Naive thymus-derived CD4-positive, alpha-beta T cell (primary cell): ENCODE measurements at regions not wholly inside any gene's neighbourhood (a gene's known extent, or its start where the extent isn't known, plus 50 kb on each side); places are given as distances from the start of the nearest gene placed in this dataset.

Experiments used
- ATAC-seq: fragments of 150-1000 bp; cut with Tn5 transposase; 2 replicates; pipeline ENCODE4 v1.10.0; 2021; ENCODE audit warnings: mild to moderate bottlenecking, moderate library complexity
- CTCF ChIA-PET: fragments of 350-600 bp; sonication (Branson Sonifier 250); formaldehyde crosslinking; loops from one replicate; lab custom pipeline; 2021; ENCODE audit warnings: antibody characterized with exemption; lab: Charles Lee
- POLR2A ChIA-PET: fragments of 350-600 bp; sonication (Branson Sonifier 250); formaldehyde crosslinking; loops from one replicate; lab custom pipeline; 2021; ENCODE audit warnings: antibody characterized with exemption, inconsistent platforms; lab: Charles Lee
- DNase-seq, 9 donors: peaks; one replicate each; pipeline versions ENCODE4 v3.0.0 to v3.0.0-alpha.2; 2020 to 2022; ENCODE audit warnings: mixed read lengths in 1 of 9
- H3K27ac ChIP-seq: one replicate; pipeline ENCODE4 v1.7.0; 2013; ENCODE audit warnings: mild to moderate bottlenecking, low read depth, low read length, moderate library complexity
- H3K27me3 ChIP-seq, 2 donors: one replicate each; pipeline ENCODE4 v1.7.0; 2013; ENCODE audit warnings: low read length in 2 of 2, mild to moderate bottlenecking in 2 of 2, moderate library complexity in 2 of 2; ENCODE audit not compliant: control insufficient read depth in 2 of 2, insufficient read depth in 2 of 2
- H3K36me3 ChIP-seq, 3 experiments: 1 replicate in 2 of 3; 2 replicates in 1 of 3; pipeline ENCODE4 v1.7.0; 2013; ENCODE audit warnings: low read length in 3 of 3, mild to moderate bottlenecking in 3 of 3, moderate library complexity in 1 of 3; ENCODE audit not compliant: insufficient read depth in 3 of 3, control insufficient read depth in 2 of 3
- H3K4me1 ChIP-seq, 2 donors: one replicate each; pipeline ENCODE4 v1.7.0; 2013; ENCODE audit warnings: low read length in 2 of 2, mild to moderate bottlenecking in 2 of 2, moderate library complexity in 1 of 2; ENCODE audit not compliant: control insufficient read depth in 2 of 2, insufficient read depth in 2 of 2
- H3K4me3 ChIP-seq: 2 replicates; pipeline ENCODE4 v1.7.0; 2013; ENCODE audit warnings: mild to moderate bottlenecking, low read length
- H3K9me3 ChIP-seq, 3 experiments: 1 replicate in 2 of 3; 2 replicates in 1 of 3; pipeline ENCODE4 v1.7.0; 2013; ENCODE audit warnings: low read length in 3 of 3; ENCODE audit not compliant: control insufficient read depth in 2 of 3
- H3K27ac Mint-ChIP-seq, 9 donors: one replicate each; pipeline ENCODE4 v1.8.0; 2020 to 2022; ENCODE audit warnings: mixed read lengths in 9 of 9, mild to moderate bottlenecking in 8 of 9, moderate library complexity in 5 of 9, inconsistent platforms in 2 of 9
- H3K27me3 Mint-ChIP-seq, 5 donors: one replicate each; pipeline ENCODE4 v1.8.0; 2021 to 2022; ENCODE audit warnings: mixed read lengths in 5 of 5, mild to moderate bottlenecking in 1 of 5
- H3K36me3 Mint-ChIP-seq, 5 donors: one replicate each; pipeline ENCODE4 v1.8.0; 2020 to 2022; ENCODE audit warnings: mixed read lengths in 5 of 5, mild to moderate bottlenecking in 3 of 5, inconsistent platforms in 1 of 5
- H3K4me1 Mint-ChIP-seq, 7 donors: one replicate each; pipeline ENCODE4 v1.8.0; 2020 to 2022; ENCODE audit warnings: mixed read lengths in 7 of 7, mild to moderate bottlenecking in 3 of 7, inconsistent platforms in 1 of 7
- H3K4me3 Mint-ChIP-seq, 10 donors: one replicate each; pipeline ENCODE4 v1.8.0; 2020 to 2022; ENCODE audit warnings: mild to moderate bottlenecking in 10 of 10, mixed read lengths in 10 of 10, moderate library complexity in 6 of 10, inconsistent platforms in 2 of 10
- H3K9me3 Mint-ChIP-seq, 11 donors: one replicate each; pipeline ENCODE4 v1.8.0; 2020 to 2022; ENCODE audit warnings: mixed read lengths in 11 of 11, mild to moderate bottlenecking in 4 of 11, inconsistent platforms in 1 of 11, moderate library complexity in 1 of 11
- intact Hi-C, 2 donors: fragments of 100-400 bp; cut with micrococcal nuclease; formaldehyde crosslinking; loops; one replicate each; pipeline ENCODE4 v1.15.1; 2023

GRCh38 chr1:96313216-96313615 is 408.4 kb upstream of the PTBP2 start:
- H3K36me3 Mint-ChIP-seq, result no peaks in the 10 kb centered on the region
- ATAC-seq, result no peak
- CTCF ChIA-PET, result no interaction called here

GRCh38 chr1:96329121-96329520 is 392.5 kb upstream of the PTBP2 start:
- Histone ChIP-seq H3K36me3 (no peaks in the 10 kb centered on the region), H3K4me3 (no peak overlapping the region), H3K27me3 (no peaks in the 10 kb centered on the region), H3K9me3 (no peaks in the 10 kb centered on the region), H3K27ac (no peak overlapping the region), H3K4me1 (no peaks in the 10 kb centered on the region)
- DNase-seq (no peak), ATAC-seq (no peak)
- Mint-ChIP-seq H3K27ac (no peak overlapping the region), H3K4me3 (no peak overlapping the region), H3K36me3 (no peaks in the 10 kb centered on the region), H3K27me3 (no peaks in the 10 kb centered on the region), H3K4me1 (no peaks in the 10 kb centered on the region), H3K9me3 (peaks cover 0 to 13% (median 5%) of the 10 kb centered on the region in 11 donors)
- ChIA-PET CTCF (no interaction called here), POLR2A (no interaction called here)
- intact Hi-C loops, result no loop called here

More at GRCh38 chr1:96313216-96313615, 408.4 kb upstream of the PTBP2 start:
- H3K4me3 ChIP-seq, result no peak overlapping the region
- no peak for DNase-seq
- no peaks in the 10 kb centered on the region for H3K27me3 ChIP-seq
- peaks cover 0 to 15% (median 0%) of the 10 kb centered on the region in 11 donors for H3K9me3 Mint-ChIP-seq
- no peak overlapping the region for H3K27ac Mint-ChIP-seq
- H3K27ac ChIP-seq, result no peak overlapping the region
- no peaks in the 10 kb centered on the region for H3K4me1 Mint-ChIP-seq
- H3K27me3 Mint-ChIP-seq, result peaks cover 0 to under 1% (median 0%) of the 10 kb centered on the region in 5 donors
- intact Hi-C loops, result no loop called here
- H3K4me1 ChIP-seq, result no peaks in the 10 kb centered on the region
- POLR2A ChIA-PET, result no interaction called here
- no peaks in the 10 kb centered on the region for H3K9me3 ChIP-seq
- H3K36me3 ChIP-seq, result no peaks in the 10 kb centered on the region
- H3K4me3 Mint-ChIP-seq, result no peak overlapping the region

- no peak overlapping the region for H3K4me3 Mint-ChIP-seq
Observed at GRCh38 chr1:96331596-96331995, 390.0 kb upstream of the PTBP2 start.

GRCh38 chr1:96333522-96334235 is 387.9 kb upstream of the PTBP2 start:
- ChIA-PET POLR2A (no interaction called here), CTCF (no interaction called here)
- no peaks in the 10 kb centered on the region for H3K9me3 ChIP-seq
- no peaks in the 10 kb centered on the region for H3K36me3 ChIP-seq
- H3K9me3 Mint-ChIP-seq, result peaks cover 0 to 23% (median 3%) of the 10 kb centered on the region in 11 donors
- no peaks in the 10 kb centered on the region for H3K4me1 ChIP-seq
- no peaks in the 10 kb centered on the region for H3K27me3 Mint-ChIP-seq
- no peak overlapping the region for H3K4me3 Mint-ChIP-seq
- H3K4me1 Mint-ChIP-seq, result peaks cover 0 to 2% (median 0%) of the 10 kb centered on the region in 7 donors
- intact Hi-C loops, result no loop called here
- no peak for ATAC-seq
- no peaks in the 10 kb centered on the region for H3K36me3 Mint-ChIP-seq
- no peak overlapping the region for H3K27ac Mint-ChIP-seq
- no peak for DNase-seq
- no peaks in the 10 kb centered on the region for H3K27me3 ChIP-seq
- no peak overlapping the region for H3K27ac ChIP-seq
- H3K4me3 ChIP-seq, result no peak overlapping the region

More at GRCh38 chr1:96331596-96331995, 390.0 kb upstream of the PTBP2 start:
- intact Hi-C loops, result no loop called here
- H3K4me3 ChIP-seq, result no peak overlapping the region
- CTCF ChIA-PET, result no interaction called here
- ATAC-seq, result no peak
- H3K4me1 Mint-ChIP-seq, result no peaks in the 10 kb centered on the region
- H3K9me3 ChIP-seq, result no peaks in the 10 kb centered on the region
- no peaks in the 10 kb centered on the region for H3K27me3 Mint-ChIP-seq
- POLR2A ChIA-PET, result no interaction called here
- H3K27ac ChIP-seq, result no peak overlapping the region
- peaks cover 0 to 19% (median 7%) of the 10 kb centered on the region in 11 donors for H3K9me3 Mint-ChIP-seq
- no peaks in the 10 kb centered on the region for H3K36me3 Mint-ChIP-seq
- H3K4me1 ChIP-seq, result no peaks in the 10 kb centered on the region
- no peaks in the 10 kb centered on the region for H3K27me3 ChIP-seq
- H3K36me3 ChIP-seq, result no peaks in the 10 kb centered on the region
- H3K27ac Mint-ChIP-seq, result no peak overlapping the region
- DNase-seq, result no peak

- Histone ChIP-seq H3K4me3 (no peak overlapping the region), H3K27me3 (no peaks in the 10 kb centered on the region), H3K36me3 (no peaks in the 10 kb centered on the region), H3K27ac (no peak overlapping the region), H3K4me1 (no peaks in the 10 kb centered on the region), H3K9me3 (no peaks in the 10 kb centered on the region)
- peaks cover 0 to 23% (median 3%) of the 10 kb centered on the region in 11 donors for H3K9me3 Mint-ChIP-seq
- ATAC-seq (no peak), DNase-seq (no peak)
- H3K4me1 Mint-ChIP-seq, result peaks cover 0 to 2% (median 0%) of the 10 kb centered on the region in 7 donors
- CTCF ChIA-PET, result no interaction called here
- no peak overlapping the region for H3K27ac Mint-ChIP-seq
- no peaks in the 10 kb centered on the region for H3K27me3 Mint-ChIP-seq
- H3K36me3 Mint-ChIP-seq, result no peaks in the 10 kb centered on the region
- POLR2A ChIA-PET, result no interaction called here
- no peak overlapping the region for H3K4me3 Mint-ChIP-seq
- intact Hi-C loops, result no loop called here
Observed at GRCh38 chr1:96334236-96334557, 387.4 kb upstream of the PTBP2 start.

GRCh38 chr1:96338622-96339021 is 383.0 kb upstream of the PTBP2 start:
- Mint-ChIP-seq H3K4me3 (no peak overlapping the region), H3K36me3 (no peaks in the 10 kb centered on the region), H3K27ac (no peak overlapping the region), H3K9me3 (peaks cover 0 to 17% (median 3%) of the 10 kb centered on the region in 11 donors), H3K4me1 (peaks cover 0 to 2% (median 0%) of the 10 kb centered on the region in 7 donors), H3K27me3 (no peaks in the 10 kb centered on the region)
- ChIA-PET CTCF (no interaction called here), POLR2A (no interaction called here)
- H3K27ac ChIP-seq, result no peak overlapping the region
- no peaks in the 10 kb centered on the region for H3K27me3 ChIP-seq
- ATAC-seq, result no peak
- no peaks in the 10 kb centered on the region for H3K4me1 ChIP-seq
- intact Hi-C loops, result no loop called here
- no peak for DNase-seq
- H3K36me3 ChIP-seq, result no peaks in the 10 kb centered on the region
- no peaks in the 10 kb centered on the region for H3K9me3 ChIP-seq
- no peak overlapping the region for H3K4me3 ChIP-seq

- no peak overlapping the region for H3K4me3 Mint-ChIP-seq
- H3K9me3 Mint-ChIP-seq, result peaks cover 0 to 12% (median 8%) of the 10 kb centered on the region in 11 donors
- H3K9me3 ChIP-seq, result no peaks in the 10 kb centered on the region
- ChIA-PET POLR2A (no interaction called here), CTCF (no interaction called here)
- H3K27me3 Mint-ChIP-seq, result no peaks in the 10 kb centered on the region
- no peaks in the 10 kb centered on the region for H3K36me3 Mint-ChIP-seq
- no peak overlapping the region for H3K4me3 ChIP-seq
- H3K36me3 ChIP-seq, result no peaks in the 10 kb centered on the region
- ATAC-seq (no peak), DNase-seq (no peak)
- no peaks in the 10 kb centered on the region for H3K27me3 ChIP-seq
- no peaks in the 10 kb centered on the region for H3K4me1 ChIP-seq
- peaks cover 0 to 2% (median 0%) of the 10 kb centered on the region in 7 donors for H3K4me1 Mint-ChIP-seq
- intact Hi-C loops, result no loop called here
- H3K27ac Mint-ChIP-seq, result no peak overlapping the region
- H3K27ac ChIP-seq, result no peak overlapping the region
Observed at GRCh38 chr1:96340686-96341085, 380.9 kb upstream of the PTBP2 start.
